ENCODE measurements at regions not wholly inside any gene's neighbourhood (a gene's known extent, or its start where the extent isn't known, plus 50 kb on each side); places are given as distances from the start of the nearest gene placed in this dataset.

DNA sequence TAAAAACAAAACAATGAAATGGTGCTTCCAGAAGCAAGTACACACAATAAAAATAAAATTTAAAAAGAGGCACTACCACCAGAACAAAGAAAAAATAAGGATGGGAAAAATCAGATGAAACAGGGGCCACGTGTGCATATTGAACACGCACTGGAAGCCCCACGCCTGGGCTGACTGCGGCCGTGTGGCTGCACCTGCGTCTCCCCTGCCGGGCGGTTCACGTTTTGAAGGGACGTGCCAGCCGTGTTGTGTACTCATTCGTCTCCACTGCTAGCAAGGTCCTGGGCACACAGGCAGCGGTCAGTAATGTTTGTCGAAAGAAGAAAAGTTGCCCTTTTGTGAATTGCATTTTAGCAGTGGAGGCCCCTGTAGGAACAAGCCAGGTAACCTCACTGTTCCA is 255.9 kb upstream of the RNF32 start:
- TF ChIP-seq, protein P1, sequence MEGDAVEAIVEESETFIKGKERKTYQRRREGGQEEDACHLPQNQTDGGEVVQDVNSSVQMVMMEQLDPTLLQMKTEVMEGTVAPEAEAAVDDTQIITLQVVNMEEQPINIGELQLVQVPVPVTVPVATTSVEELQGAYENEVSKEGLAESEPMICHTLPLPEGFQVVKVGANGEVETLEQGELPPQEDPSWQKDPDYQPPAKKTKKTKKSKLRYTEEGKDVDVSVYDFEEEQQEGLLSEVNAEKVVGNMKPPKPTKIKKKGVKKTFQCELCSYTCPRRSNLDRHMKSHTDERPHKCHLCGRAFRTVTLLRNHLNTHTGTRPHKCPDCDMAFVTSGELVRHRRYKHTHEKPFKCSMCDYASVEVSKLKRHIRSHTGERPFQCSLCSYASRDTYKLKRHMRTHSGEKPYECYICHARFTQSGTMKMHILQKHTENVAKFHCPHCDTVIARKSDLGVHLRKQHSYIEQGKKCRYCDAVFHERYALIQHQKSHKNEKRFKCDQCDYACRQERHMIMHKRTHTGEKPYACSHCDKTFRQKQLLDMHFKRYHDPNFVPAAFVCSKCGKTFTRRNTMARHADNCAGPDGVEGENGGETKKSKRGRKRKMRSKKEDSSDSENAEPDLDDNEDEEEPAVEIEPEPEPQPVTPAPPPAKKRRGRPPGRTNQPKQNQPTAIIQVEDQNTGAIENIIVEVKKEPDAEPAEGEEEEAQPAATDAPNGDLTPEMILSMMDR (IDR thresholded peaks at IDR 0.05), result no peak
- POLR2A ChIA-PET, result no interaction called here
- CTCF ChIA-PET, result no interaction called here
- H3K4me3 Mint-ChIP-seq, result no peak overlapping the region
- intact Hi-C loops (cut with micrococcal nuclease), result no loop called here
- no peaks in the 10 kb centered on the region for H3K36me3 Mint-ChIP-seq (ENCODE audit: low read depth)
- DNase-seq (no peak), ATAC-seq (no peak)
- H3K4me1 Mint-ChIP-seq (ENCODE audit: low read depth), result no peaks in the 10 kb centered on the region
- H3K27me3 Mint-ChIP-seq, result no peaks in the 10 kb centered on the region
- H3K27ac Mint-ChIP-seq, result no peak overlapping the region
- no peaks in the 10 kb centered on the region for H3K9me3 Mint-ChIP-seq

DNA sequence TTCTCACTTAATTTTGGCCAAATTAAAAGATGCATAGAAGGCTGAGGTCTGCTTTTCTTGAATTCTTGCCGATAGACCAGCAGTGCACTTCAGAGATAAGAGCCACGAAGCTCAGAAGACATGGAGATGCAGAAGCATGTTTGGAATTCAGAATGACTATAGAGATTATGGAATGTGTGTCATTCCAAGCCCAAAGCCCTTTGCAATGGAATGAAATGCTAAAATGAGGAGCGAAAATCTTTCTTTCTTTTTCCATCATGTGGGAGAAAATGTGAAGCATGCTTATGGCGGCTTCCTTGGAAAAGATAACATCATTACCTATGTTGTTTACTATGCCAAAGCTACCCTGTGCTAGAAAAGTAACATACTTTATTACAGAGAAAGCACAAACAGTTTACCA is 257.0 kb upstream of the RNF32 start:
- Mint-ChIP-seq H3K36me3 (ENCODE audit: low read depth) (no peaks in the 10 kb centered on the region), H3K9me3 (no peaks in the 10 kb centered on the region), H3K27ac (no peak overlapping the region), H3K4me1 (ENCODE audit: low read depth) (no peaks in the 10 kb centered on the region), H3K4me3 (no peak overlapping the region), H3K27me3 (no peaks in the 10 kb centered on the region)
- ChIA-PET POLR2A (no interaction called here), CTCF (no interaction called here)
- TF ChIP-seq, protein P1 (IDR thresholded peaks at IDR 0.05), result no peak
- DNase-seq (no peak), ATAC-seq (no peak)
- intact Hi-C loops (cut with micrococcal nuclease), result no loop called here

DNA sequence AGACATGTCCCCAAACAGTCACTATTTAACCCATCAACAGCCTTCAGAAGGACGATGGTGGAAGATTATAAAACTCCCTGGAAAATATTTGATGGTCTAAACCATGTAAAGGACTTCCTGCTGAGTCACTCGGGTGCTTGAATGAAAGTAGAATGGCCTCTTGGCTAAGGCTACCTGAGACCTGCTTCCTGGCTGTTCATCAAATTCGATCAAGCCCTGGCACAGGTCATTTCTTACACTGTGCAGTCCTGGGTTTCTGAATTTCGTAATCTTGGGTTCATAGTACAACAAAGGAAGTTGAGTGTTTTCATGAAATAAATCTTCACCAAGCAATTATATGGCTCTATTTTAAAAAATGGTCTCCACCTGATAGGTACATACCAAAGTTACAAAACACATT is 260.3 kb upstream of the RNF32 start:
- H3K4me3 Mint-ChIP-seq, result no peak overlapping the region

DNA sequence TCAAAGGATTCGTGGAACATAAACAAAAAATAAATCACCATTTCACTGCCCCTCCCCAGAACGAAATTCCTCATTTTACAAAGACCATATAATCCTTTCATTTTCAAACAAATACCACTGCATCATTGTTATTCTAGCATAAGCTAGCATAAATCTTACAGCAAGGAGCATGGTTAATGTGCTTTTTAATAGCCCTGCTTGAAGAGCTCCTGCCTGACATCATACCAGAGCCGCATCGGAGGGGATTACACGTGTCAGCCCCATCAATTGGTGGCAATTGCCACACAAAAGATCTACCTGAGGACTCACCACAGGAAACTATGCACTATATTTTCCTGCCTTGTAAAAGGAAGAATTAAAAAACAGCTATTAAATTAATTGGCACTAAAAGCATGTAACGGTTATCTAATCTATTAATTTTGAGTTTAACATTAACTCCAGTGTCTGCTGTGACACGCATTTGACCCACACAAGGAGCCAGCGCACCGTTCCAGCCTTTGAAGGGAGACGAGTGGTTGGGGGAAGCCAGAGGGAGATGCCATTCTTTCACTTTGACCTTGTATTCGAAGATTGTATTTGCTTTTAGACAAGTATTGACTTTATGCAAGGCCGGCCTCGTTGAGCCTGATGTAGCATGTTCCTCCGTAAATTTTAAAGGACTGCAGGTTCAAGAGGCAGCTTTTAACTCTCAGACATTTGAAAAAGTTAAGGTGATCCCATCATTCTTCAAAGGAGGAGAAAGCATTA is 261.1 kb upstream of the RNF32 start:
- no peak for ATAC-seq
- H3K36me3 Mint-ChIP-seq (ENCODE audit: low read depth), result no peaks in the 10 kb centered on the region
- H3K27me3 Mint-ChIP-seq, result peaks cover 6% of the 10 kb centered on the region
- TF ChIP-seq, protein P1 (IDR thresholded peaks at IDR 0.05), result no peak
- CTCF ChIA-PET, result no interaction called here
- intact Hi-C loops (cut with micrococcal nuclease), result no loop called here
- H3K9me3 Mint-ChIP-seq, result no peaks in the 10 kb centered on the region
- no peak overlapping the region for H3K27ac Mint-ChIP-seq
- POLR2A ChIA-PET, result no interaction called here
- no peaks in the 10 kb centered on the region for H3K4me1 Mint-ChIP-seq (ENCODE audit: low read depth)
- DNase-seq, result no peak
- no peak overlapping the region for H3K4me3 Mint-ChIP-seq

More for the DNA sequence above, 260.3 kb upstream of the RNF32 start:
- ChIA-PET POLR2A (no interaction called here), CTCF (no interaction called here)
- ATAC-seq (no peak), DNase-seq (no peak)
- peaks cover 4% of the 10 kb centered on the region for H3K27me3 Mint-ChIP-seq
- H3K9me3 Mint-ChIP-seq, result no peaks in the 10 kb centered on the region
- no peaks in the 10 kb centered on the region for H3K36me3 Mint-ChIP-seq (ENCODE audit: low read depth)
- TF ChIP-seq, protein P1 (IDR thresholded peaks at IDR 0.05), result no peak
- intact Hi-C loops (cut with micrococcal nuclease), result no loop called here
- H3K27ac Mint-ChIP-seq, result no peak overlapping the region
- H3K4me1 Mint-ChIP-seq (ENCODE audit: low read depth), result no peaks in the 10 kb centered on the region

DNA sequence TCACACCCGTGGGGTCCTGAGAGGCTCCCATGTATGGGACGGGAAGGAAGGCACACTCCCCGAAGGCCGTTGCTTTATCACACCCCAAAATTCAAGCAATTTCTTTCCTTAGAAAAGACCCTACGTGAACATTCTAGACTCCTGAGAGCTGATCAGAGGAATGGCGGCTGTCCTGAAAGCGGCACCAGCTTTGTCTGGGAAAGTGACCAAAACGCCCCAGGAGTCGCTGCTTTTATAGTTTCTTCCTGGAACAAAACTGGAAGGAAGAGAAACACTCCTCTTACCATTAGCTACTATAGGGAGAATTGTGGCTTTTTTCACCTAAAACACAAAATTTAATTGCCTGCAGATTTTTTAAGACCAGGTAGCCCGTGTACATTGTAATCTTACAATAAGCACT is 261.8 kb upstream of the RNF32 start:
- no peak for DNase-seq
- intact Hi-C loops (cut with micrococcal nuclease), result no loop called here
- Mint-ChIP-seq H3K27ac (no peak overlapping the region), H3K4me1 (ENCODE audit: low read depth) (no peaks in the 10 kb centered on the region), H3K36me3 (ENCODE audit: low read depth) (no peaks in the 10 kb centered on the region), H3K4me3 (no peak overlapping the region), H3K9me3 (no peaks in the 10 kb centered on the region), H3K27me3 (peaks cover 6% of the 10 kb centered on the region)
- TF ChIP-seq, protein P1 (IDR thresholded peaks at IDR 0.05), result no peak
- ATAC-seq, result no peak
- CTCF ChIA-PET, result no interaction called here
- POLR2A ChIA-PET, result no interaction called here
